ENCODE measurements at regions not wholly inside any gene's neighbourhood (a gene's known extent, or its start where the extent isn't known, plus 50 kb on each side); places are given as distances from the start of the nearest gene placed in this dataset.

- no peak for DNase-seq (ENCODE audit: low read depth)
These were observed 233.6 kb downstream of the GLRX3 start for GRCh38 chr10:130369645-130370381.

- DNase-seq (ENCODE audit: low read depth): no peak
These were observed 234.5 kb downstream of the GLRX3 start for GRCh38 chr10:130370721-130371120.

- no peak for DNase-seq (ENCODE audit: low read depth)
These were observed 235.0 kb downstream of the GLRX3 start for GRCh38 chr10:130371156-130371555.

- no peak for DNase-seq (ENCODE audit: low read depth)
These were observed 235.5 kb downstream of the GLRX3 start for GRCh38 chr10:130371666-130372065.

- no peak for DNase-seq (ENCODE audit: low read depth)
These were observed 236.0 kb downstream of the GLRX3 start for GRCh38 chr10:130372222-130372621.

GRCh38 chr10:130372866-130373265 is 236.7 kb downstream of the GLRX3 start:
- no peak for DNase-seq (ENCODE audit: low read depth)

GRCh38 chr10:130377986-130378540 is 241.9 kb downstream of the GLRX3 start:
- no peak for DNase-seq (ENCODE audit: low read depth)

- no peak for DNase-seq (ENCODE audit: low read depth)
These were observed 242.6 kb downstream of the GLRX3 start for GRCh38 chr10:130378556-130379400.

- no peak for DNase-seq (ENCODE audit: low read depth)
These were observed 243.9 kb downstream of the GLRX3 start for GRCh38 chr10:130380056-130380455.

GRCh38 chr10:130382031-130382430 is 245.8 kb downstream of the GLRX3 start:
- DNase-seq (ENCODE audit: low read depth): no peak

- no peak for DNase-seq (ENCODE audit: low read depth)
These were observed 251.9 kb downstream of the GLRX3 start for GRCh38 chr10:130387936-130388580.

- DNase-seq (ENCODE audit: low read depth): no peak
These were observed 252.6 kb downstream of the GLRX3 start for GRCh38 chr10:130388746-130389145.

- DNase-seq (ENCODE audit: low read depth): no peak
These were observed 253.7 kb downstream of the GLRX3 start for GRCh38 chr10:130389906-130390305.

- no peak for DNase-seq (ENCODE audit: low read depth)
These were observed 255.8 kb downstream of the GLRX3 start for GRCh38 chr10:130392031-130392430.

GRCh38 chr10:130393342-130393741 is 257.2 kb downstream of the GLRX3 start:
- DNase-seq (ENCODE audit: low read depth): no peak

GRCh38 chr10:130394832-130395231 is 258.6 kb downstream of the GLRX3 start:
- no peak for DNase-seq (ENCODE audit: low read depth)

GRCh38 chr10:130395248-130395936 is 259.2 kb downstream of the GLRX3 start:
- DNase-seq (ENCODE audit: low read depth): no peak

- DNase-seq (ENCODE audit: low read depth): no peak
These were observed 259.9 kb downstream of the GLRX3 start for GRCh38 chr10:130396044-130396443.

GRCh38 chr10:130398090-130398994 is 262.2 kb downstream of the GLRX3 start:
- DNase-seq (ENCODE audit: low read depth): no peak

GRCh38 chr10:130399425-130399950 is 263.3 kb downstream of the GLRX3 start:
- DNase-seq (ENCODE audit: low read depth): no peak

Data from HT1080 (cell line).